Brain microvascular endothelial cell (primary cell): ENCODE measurements at regions not wholly inside any gene's neighbourhood (a gene's known extent, or its start where the extent isn't known, plus 50 kb on each side); places are given as distances from the start of the nearest gene placed in this dataset.

Experiments used
- DNase-seq: peaks from one replicate; pipeline ENCODE4 v3.0.0-alpha.2; 2020
- H3K27ac ChIP-seq: fragments of 250-450 bp; sonication (Bioruptor Pico); 2 replicates; pipeline ENCODE4 v1.5.1; 2020; ENCODE audit warnings: mild to moderate bottlenecking, moderate library complexity
- H3K27me3 ChIP-seq: fragments of 250-450 bp; sonication (Bioruptor Pico); replicated peaks from 2 replicates; pipeline ENCODE4 v1.5.1; 2020; ENCODE audit warnings: mild to moderate bottlenecking
- H3K36me3 ChIP-seq: fragments of 250-450 bp; sonication (Bioruptor Pico); replicated peaks from 2 replicates; pipeline ENCODE4 v1.5.1; 2020; ENCODE audit warnings: mild to moderate bottlenecking
- H3K4me3 ChIP-seq: 2 replicates; pipeline ENCODE4 v1.5.1; 2011; ENCODE audit warnings: low read depth, mild to moderate bottlenecking, control low read depth, low read length, moderate library complexity
- in situ Hi-C: cut with HindIII; loops from 2 replicates; pipeline ENCODE4 v1.10.0; 2017; ENCODE audit warnings: low sequenced_read_pairs, low pct_ligation_motif_present
- TF ChIP-seq, protein P1 (sequence below): IDR thresholded peaks from 2 replicates; pipeline ENCODE4 v1.5.1; 2011; ENCODE audit warnings: low read depth, mild to moderate bottlenecking, moderate library complexity, low read length, control low read depth, inconsistent platforms; ENCODE audit errors: missing control alignments

DNA sequence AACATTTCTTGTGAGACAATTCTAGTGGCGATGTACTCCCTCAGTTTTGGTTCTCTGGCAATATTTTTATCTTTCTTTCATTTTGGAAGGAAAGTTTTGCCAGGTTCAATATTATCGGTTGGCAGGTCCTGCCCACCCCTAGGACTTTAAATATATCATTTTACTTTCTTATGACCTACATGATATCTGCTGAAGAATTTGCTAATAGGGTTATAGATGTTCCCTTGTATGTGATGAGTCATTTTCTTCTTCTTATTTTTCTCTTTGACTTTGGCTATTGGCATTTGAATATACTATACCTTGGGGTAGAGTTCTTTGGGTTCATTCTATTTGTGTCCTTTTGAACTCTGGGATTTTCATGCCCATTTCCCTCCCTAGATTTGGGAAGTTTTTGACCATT is 89.7 kb downstream of the GMNC start:
- no peak for DNase-seq
- in situ Hi-C loops, result no loop called here
- H3K27ac ChIP-seq, result no peak overlapping the region
- TF ChIP-seq, protein P1, sequence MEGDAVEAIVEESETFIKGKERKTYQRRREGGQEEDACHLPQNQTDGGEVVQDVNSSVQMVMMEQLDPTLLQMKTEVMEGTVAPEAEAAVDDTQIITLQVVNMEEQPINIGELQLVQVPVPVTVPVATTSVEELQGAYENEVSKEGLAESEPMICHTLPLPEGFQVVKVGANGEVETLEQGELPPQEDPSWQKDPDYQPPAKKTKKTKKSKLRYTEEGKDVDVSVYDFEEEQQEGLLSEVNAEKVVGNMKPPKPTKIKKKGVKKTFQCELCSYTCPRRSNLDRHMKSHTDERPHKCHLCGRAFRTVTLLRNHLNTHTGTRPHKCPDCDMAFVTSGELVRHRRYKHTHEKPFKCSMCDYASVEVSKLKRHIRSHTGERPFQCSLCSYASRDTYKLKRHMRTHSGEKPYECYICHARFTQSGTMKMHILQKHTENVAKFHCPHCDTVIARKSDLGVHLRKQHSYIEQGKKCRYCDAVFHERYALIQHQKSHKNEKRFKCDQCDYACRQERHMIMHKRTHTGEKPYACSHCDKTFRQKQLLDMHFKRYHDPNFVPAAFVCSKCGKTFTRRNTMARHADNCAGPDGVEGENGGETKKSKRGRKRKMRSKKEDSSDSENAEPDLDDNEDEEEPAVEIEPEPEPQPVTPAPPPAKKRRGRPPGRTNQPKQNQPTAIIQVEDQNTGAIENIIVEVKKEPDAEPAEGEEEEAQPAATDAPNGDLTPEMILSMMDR, result no peak
- H3K27me3 ChIP-seq, result no peaks in the 10 kb centered on the region
- H3K36me3 ChIP-seq, result no peaks in the 10 kb centered on the region
- no peak overlapping the region for H3K4me3 ChIP-seq

DNA sequence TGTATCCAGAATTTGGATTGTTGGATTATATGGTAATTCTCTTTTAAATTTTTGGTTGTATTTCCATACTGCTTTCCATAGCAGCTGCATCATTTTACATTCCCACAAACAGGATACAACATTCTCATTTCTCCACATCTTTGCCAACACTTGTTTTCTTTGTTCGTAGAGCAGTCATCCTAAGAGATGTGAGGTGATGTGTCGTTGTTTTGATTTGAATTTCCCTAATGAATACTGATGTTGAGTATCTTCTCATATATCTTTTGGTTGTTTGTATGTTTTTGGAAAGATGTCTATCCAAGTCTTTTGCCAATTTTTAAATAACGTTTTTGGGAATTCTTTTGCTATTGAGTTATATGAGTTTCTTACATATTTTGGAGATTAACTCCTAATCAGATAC is 93.6 kb downstream of the GMNC start:
- TF ChIP-seq, protein P1, result no peak
- H3K4me3 ChIP-seq, result no peak overlapping the region
- no peak for DNase-seq
- no peaks in the 10 kb centered on the region for H3K27me3 ChIP-seq
- in situ Hi-C loops, result no loop called here
- no peaks in the 10 kb centered on the region for H3K36me3 ChIP-seq
- H3K27ac ChIP-seq, result no peak overlapping the region

DNA sequence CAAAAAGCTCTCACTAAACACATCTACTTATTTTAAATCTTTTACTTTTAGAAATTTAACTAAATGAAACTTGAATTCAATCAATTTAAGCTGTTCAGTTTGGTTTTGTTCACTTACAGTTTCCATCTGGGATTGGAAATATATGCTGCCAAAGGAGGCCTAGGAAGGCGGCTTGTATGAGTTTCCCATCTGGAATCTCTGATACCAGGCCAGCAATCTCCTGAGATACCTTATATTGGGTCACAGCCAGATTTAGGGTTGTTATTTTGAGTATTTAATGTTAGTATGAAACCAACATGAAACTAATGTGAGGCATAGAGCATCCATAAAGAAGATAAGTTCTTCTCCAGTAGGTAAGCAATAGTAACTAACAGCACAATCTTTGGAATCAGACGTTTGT is 94.6 kb downstream of the GMNC start:
- no peak overlapping the region for H3K27ac ChIP-seq
- H3K4me3 ChIP-seq, result no peak overlapping the region
- H3K36me3 ChIP-seq, result no peaks in the 10 kb centered on the region
- TF ChIP-seq, protein P1, result no peak
- DNase-seq, result no peak
- no peaks in the 10 kb centered on the region for H3K27me3 ChIP-seq
- in situ Hi-C loops, result no loop called here

DNA sequence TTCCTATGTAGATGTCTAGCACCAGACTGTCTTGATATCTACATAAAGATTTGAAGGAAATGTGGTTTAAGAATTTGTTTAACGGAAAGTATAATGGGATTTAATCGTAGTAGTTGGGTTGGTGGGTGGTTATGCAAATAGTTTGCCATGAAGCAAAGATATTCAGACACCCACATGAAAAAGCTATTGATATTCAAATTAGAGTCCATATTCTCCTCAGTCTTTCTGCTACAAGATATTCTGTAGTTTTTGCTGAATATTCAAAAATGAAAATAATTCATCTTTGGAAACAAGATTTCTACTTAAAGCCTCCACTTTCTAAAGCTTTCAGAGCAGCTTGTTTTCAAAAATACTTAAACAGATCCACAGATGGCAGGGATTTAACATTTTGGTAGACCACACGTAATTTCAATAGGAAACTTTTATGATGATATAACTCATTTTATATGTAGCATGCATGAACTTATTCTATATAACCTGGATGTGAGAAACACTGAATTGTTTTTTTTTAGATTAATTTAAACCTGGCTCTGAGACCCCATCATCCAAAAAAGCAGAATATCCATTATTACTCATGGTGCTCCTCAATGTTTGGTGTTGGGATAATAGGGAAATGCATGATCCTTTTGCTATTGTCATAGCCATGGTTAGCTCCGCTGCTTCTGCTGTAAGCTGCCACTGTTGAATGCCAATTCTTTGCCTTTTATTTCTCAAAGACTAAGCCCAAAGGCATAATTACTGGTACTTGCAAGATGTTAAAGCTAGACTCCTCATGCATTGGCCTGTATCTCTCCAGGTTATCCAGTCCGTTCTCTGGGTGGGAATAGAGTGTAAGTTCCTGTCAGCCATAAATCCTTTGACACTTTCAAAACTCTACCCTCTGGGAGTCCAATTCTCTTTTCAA is 98.0 kb downstream of the GMNC start:
- Histone ChIP-seq H3K27ac (no peak overlapping the region), H3K4me3 (no peak overlapping the region), H3K36me3 (no peaks in the 10 kb centered on the region), H3K27me3 (no peaks in the 10 kb centered on the region)
- TF ChIP-seq, protein P1, result no peak
- in situ Hi-C loops, result no loop called here
- no peak for DNase-seq

DNA sequence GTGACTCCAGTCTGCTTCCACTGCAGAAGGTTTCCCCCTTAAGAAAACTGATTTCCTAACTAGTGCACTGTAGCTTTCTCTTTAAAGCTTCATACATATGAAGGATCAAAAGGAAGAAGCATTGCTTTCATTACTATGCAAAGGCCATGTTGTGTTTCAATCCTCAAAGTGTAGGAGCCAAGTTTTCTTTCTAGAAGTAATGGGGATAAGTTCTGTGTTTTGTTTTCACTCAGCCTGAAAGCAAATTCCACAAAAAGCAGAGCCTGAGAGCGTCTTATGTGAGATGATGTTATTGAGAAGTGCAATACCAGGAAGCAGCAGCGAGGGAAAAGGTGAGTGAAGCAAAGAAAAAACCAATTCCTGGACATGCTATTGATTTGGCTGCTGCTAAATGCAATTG is 99.7 kb downstream of the GMNC start:
- in situ Hi-C loops, result no loop called here
- no peak for DNase-seq
- TF ChIP-seq, protein P1, result no peak
- Histone ChIP-seq H3K27ac (no peak overlapping the region), H3K4me3 (no peak overlapping the region), H3K36me3 (no peaks in the 10 kb centered on the region), H3K27me3 (no peaks in the 10 kb centered on the region)

DNA sequence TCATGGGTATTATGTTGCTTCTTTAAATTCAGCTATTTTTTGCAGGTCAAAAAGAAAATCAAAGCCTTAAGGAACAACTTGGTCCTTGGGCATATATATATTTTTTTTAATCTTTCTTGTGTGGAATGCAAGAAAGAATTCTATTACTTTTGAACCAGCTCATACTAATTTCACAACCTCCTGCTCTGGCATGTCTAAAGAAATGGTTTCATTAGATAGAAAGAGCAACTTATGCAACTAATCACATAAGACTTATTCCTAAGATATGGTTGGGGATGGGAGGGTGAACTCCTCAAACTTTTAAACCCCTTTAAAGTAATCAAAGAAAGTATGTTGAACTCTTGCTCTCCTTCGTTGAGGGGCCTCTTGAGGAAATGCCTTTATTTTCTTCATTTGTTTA is 114.9 kb downstream of the GMNC start:
- no peak overlapping the region for H3K27ac ChIP-seq
- H3K27me3 ChIP-seq, result no peaks in the 10 kb centered on the region
- no peak for DNase-seq
- H3K36me3 ChIP-seq, result no peaks in the 10 kb centered on the region
- H3K4me3 ChIP-seq, result no peak overlapping the region
- TF ChIP-seq, protein P1, result no peak
- in situ Hi-C loops, result no loop called here
